Medulla oblongata (tissue), 1 donor: ENCODE measurements at regions not wholly inside any gene's neighbourhood (a gene's known extent, or its start where the extent isn't known, plus 50 kb on each side); places are given as distances from the start of the nearest gene placed in this dataset.

Source experiments
- DNase-seq: peaks from one replicate; pipeline ENCODE4 v3.0.0-alpha.2; 2015; ENCODE audit errors: extremely low spot score

DNA sequence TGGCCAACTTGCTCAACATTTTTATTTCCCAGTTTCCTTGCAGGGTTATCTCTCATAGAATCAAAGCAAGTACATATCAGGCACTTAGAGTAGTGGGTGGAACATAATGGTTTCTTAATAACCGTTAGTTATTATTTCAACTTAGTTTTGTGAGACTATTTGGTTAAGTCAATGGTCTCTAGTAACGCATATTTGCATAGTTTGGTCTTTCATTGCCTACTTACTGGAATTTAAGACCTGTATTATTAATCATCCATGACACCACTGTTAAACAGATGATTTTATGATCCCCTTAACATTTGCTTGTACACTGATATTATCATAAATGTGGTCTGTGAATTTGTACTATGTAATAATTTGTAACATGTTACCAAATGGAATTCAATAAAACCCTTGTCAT, 70.9 kb upstream of the SMIM31 start:
- no peak for DNase-seq

DNA sequence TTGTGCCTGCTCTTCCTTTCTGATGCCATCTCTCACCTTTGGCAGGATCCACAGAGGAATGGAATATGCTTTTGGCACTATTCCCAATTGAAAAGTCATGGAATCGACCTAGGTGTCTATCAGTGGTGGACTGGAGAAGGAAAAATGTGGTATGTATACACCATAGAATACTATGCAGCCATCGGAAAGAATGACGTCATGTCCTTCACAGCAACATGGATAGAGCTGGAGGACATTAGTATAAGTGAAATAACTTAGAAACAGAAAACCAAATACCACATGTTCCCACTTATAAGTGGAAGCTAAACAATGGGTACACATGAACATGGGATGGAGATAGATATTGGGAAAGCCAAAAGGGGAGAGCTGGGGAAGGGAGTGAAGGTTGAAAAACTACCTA, 58.3 kb upstream of the SMIM31 start:
- DNase-seq = no peak

DNA sequence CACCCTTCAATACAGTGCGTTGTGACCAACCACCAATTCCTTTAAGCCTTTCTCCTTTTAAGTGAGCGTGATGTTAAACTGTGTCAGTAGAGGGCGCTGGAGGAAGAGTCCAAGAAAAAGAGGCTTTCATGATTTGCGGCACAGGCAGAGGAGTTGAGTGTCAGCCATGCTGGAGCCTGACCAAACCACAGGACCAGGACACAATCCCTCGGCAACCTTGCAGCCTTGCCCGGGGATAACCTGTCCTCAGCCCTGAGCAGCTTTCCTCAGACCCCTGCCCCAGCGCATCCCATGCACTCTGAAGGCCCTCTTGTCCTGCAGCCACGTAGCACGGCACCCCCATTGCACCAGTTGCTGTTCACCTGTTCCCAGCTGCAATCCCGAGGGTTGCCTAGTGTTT, 53.5 kb upstream of the SMIM31 start:
- DNase-seq = peak; percentile 67

DNA sequence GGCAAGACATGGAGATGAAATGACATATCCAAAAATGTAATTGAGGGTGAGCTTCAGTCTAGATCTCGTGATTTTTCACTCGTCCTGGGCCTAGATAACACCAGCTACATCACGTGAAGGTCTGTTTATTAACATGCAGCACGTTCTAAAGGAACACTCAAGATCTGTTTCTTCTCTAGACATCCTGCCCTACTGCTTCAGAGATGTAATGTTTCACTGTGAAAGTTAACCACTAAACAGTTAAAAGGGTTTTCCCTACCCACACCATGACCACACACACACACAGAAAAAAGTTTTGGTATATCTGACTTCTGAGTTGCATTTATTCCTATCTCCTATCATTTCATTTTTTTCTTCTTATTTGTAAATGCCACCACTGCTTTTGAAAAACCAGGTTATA, 52.3 kb upstream of the SMIM31 start:
- DNase-seq = no peak
